GM19455 (cell line): ENCODE measurements at regions not wholly inside any gene's neighbourhood (a gene's known extent, or its start where the extent isn't known, plus 50 kb on each side); places are given as distances from the start of the nearest gene placed in this dataset.
"Not testable (repeated sequence)": the region's sequence is repeated elsewhere in the genome, so short reads cannot be mapped to it uniquely, and the experiment has no call there.

Experiments
- ATAC-seq: cut with Tn5 transposase; IDR thresholded peaks from one replicate; pipeline ENCODE4 v1.9.1; 2021; ENCODE audit not compliant: unreplicated experiment

DNA sequence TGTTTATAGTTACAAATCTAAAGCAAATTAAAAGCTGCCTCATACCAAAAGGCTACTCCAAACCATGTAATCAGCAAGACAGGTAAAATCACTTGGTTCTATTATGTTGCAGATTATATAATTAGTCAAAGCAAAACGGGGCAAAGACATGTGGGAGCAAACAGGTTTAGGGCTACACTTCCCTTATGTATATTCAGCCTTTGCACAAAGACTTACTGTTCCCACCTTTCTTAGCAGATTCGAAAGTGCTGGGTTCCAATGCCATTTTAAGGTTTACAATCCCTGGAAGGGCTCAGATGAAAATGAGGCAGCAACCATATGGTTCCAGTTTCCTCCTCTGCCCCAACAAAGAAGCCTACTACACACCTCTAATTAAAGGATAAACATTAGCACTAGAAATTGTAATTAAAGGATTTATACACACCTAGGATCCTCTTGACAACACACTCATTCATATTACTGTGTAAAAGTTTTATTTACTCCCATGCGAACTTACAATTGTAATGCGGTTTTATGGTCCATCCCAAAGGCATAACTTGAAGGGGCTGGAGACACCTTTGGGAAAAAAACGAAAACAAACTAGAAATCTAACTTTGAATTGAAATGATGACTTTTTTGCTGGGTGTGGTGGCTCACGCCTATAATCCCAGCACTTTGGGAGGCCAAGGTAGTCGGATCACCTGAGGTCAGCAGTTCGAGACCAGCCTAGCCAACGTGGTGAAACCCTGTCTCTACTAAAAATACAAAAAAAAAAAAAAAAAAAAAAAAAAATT is 117.3 kb upstream of the PKN2 start:
- no peak for ATAC-seq

DNA sequence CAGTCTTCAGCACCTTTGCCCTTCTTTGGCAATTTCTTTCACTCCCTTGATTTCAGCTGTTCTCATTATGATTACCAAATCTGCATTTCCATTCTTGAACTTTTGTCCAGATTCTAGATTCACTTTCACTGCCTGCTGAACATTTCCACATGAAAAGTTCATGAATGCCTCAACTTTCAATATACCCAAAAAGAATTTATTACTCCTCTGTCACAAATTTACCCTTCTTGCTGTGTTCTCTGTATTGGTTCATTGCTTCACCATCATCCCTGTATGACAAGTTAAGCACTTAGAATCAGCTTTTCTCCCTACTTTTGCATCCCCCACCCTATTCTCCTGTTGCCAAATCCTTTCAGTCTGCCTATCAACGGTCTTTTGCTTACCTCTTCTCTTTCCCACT is 112.6 kb upstream of the PKN2 start:
- no peak for ATAC-seq

GRCh38 chr1:88579598-88579997 is 104.5 kb upstream of the PKN2 start:
- ATAC-seq = no peak

DNA sequence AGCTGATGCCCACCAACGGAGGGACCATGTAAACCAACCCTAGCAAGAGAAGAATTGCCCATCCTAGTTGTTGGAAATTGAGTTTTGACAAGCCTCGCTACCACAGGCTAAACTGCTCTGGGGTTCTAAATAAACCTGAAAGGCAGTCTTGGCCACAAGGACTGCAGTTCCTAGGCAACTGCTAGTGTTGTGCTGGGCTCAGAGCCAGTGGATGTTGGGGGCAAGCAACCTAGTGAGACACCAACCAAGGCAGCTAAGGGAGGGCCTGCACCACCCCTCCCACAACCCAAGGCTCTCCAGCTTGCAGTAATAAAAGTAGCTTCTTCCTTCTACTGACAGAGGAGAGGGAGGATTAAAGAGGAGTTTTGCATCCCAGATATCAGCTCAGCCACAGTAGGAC is 102.4 kb upstream of the PKN2 start:
- ATAC-seq = no peak

- ATAC-seq = no peak
Measured at GRCh38 chr1:88593358-88593757, 90.7 kb upstream of the PKN2 start.

GRCh38 chr1:88595355-88596002 is 88.6 kb upstream of the PKN2 start:
- peak; percentile 84 for ATAC-seq

DNA sequence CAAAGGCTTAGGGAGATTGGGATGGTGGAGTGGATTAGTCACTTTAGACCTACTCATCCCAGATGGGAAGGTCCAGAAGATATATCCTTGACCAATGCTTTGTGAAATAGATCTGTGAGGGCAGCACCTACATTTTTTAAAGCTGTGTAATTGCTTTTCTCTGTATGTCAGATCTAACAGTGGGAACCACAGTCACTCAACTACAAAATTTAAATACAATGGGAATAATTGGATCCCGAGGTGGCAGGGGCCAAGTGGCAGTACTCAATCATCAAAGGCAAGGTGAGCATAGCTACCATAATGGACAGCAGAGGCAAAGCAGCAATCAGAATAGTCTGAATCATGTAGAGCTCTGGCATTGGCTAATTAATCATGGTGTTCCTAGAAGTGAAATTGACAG is 86.1 kb upstream of the PKN2 start:
- ATAC-seq = not testable (repeated sequence)

- peak; percentile 69 for ATAC-seq
Measured at GRCh38 chr1:88608139-88608943, 75.7 kb upstream of the PKN2 start.

- ATAC-seq = no peak
Measured at GRCh38 chr1:88609051-88609450, 75.0 kb upstream of the PKN2 start.

- ATAC-seq = no peak
Measured at GRCh38 chr1:88610687-88611086, 73.4 kb upstream of the PKN2 start.

DNA sequence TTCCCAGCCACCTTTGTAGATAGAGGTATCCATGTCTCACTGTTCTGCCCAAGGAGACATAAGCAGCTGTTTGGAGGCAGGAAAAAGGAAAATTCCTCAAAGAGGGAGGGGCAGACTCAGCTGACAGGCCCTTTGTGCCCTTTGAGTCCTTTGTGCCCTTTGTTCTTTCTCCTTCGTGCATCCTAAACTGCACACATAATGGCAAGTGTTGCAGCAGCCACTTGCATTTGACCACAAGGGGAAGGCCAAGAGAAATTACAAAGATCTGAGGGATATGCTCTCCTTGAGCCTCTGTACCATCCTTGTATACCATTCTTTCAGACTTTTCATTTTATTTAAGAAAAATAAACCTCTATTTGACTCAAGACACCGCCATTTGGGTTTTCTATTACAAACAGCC is 71.8 kb upstream of the PKN2 start:
- no peak for ATAC-seq

- no peak for ATAC-seq
Measured at GRCh38 chr1:88612773-88613172, 71.3 kb upstream of the PKN2 start.

GRCh38 chr1:88618331-88618730 is 65.7 kb upstream of the PKN2 start:
- ATAC-seq = no peak

GRCh38 chr1:88623101-88623500 is 61.0 kb upstream of the PKN2 start:
- not testable (repeated sequence) for ATAC-seq
